ENCODE measurements at regions not wholly inside any gene's neighbourhood (a gene's known extent, or its start where the extent isn't known, plus 50 kb on each side); places are given as distances from the start of the nearest gene placed in this dataset.

DNA sequence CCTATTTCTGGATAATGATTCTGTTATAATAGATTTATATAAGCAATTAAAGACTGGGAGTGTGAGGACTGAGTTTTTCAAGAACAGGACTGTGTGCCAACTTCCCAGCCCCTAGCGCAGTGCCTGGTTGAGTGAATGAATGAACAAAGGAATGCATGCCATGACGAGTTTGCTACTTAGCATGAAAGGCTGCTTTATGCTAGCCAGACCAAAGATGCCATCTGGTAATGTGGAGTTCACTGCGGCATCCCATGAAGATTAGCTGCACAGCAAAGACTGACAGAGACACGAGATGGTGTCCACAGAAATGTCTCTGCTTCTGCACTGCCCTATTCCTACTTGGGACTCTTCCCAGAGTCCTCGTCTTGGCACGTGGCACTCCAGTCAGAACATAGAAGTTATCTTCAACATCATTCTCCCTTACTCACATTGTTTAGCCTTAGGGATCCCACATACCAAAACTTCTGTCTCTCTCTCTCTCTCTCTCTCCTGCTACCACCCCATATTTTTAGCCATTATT is 283.9 kb upstream of the CTNNB1 start:
- TF ChIP-seq, protein P1, sequence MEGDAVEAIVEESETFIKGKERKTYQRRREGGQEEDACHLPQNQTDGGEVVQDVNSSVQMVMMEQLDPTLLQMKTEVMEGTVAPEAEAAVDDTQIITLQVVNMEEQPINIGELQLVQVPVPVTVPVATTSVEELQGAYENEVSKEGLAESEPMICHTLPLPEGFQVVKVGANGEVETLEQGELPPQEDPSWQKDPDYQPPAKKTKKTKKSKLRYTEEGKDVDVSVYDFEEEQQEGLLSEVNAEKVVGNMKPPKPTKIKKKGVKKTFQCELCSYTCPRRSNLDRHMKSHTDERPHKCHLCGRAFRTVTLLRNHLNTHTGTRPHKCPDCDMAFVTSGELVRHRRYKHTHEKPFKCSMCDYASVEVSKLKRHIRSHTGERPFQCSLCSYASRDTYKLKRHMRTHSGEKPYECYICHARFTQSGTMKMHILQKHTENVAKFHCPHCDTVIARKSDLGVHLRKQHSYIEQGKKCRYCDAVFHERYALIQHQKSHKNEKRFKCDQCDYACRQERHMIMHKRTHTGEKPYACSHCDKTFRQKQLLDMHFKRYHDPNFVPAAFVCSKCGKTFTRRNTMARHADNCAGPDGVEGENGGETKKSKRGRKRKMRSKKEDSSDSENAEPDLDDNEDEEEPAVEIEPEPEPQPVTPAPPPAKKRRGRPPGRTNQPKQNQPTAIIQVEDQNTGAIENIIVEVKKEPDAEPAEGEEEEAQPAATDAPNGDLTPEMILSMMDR (conservative IDR thresholded peaks at IDR 0.05), result no peak
- H3K4me1 Mint-ChIP-seq, result no peaks in the 10 kb centered on the region
- no peak overlapping the region for H3K4me3 Mint-ChIP-seq
- H3K9me3 Mint-ChIP-seq, result no peaks in the 10 kb centered on the region
- DNase-seq (ENCODE audit: low read depth, low spot score), result no peak
- H3K36me3 Mint-ChIP-seq (ENCODE audit: low read depth), result no peaks in the 10 kb centered on the region
- no peaks in the 10 kb centered on the region for H3K27me3 Mint-ChIP-seq (ENCODE audit: low read depth)
- no peak overlapping the region for H3K27ac Mint-ChIP-seq (ENCODE audit: unreplicated experiment)

DNA sequence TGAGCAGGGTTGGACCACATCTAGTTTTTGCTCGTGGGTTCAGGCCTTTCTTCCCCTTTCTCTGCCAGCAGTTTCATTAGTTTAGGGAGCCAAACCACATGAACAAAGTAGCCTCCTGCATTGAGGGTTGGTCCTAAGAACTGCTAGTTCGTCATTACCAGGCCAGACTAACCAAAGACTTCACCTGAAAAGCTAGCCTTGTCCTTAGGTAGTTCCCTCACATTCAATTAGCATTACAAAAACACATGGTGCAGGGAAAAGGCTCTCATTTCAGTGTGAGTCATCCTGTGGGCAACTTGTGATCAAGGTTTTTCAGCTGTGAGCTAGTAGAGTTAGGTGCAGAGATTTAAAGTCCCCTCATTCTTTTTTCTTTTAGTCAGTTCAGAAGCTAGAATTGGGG is 279.3 kb upstream of the CTNNB1 start:
- TF ChIP-seq, protein P1 (conservative IDR thresholded peaks at IDR 0.05), result no peak
- H3K4me1 Mint-ChIP-seq, result peaks cover 4% of the 10 kb centered on the region
- no peak for DNase-seq (ENCODE audit: low read depth, low spot score)
- H3K27ac Mint-ChIP-seq (ENCODE audit: unreplicated experiment), result no peak overlapping the region
- peaks cover 2% of the 10 kb centered on the region for H3K9me3 Mint-ChIP-seq
- H3K36me3 Mint-ChIP-seq (ENCODE audit: low read depth), result peaks cover 5% of the 10 kb centered on the region
- H3K27me3 Mint-ChIP-seq (ENCODE audit: low read depth), result no peaks in the 10 kb centered on the region
- H3K4me3 Mint-ChIP-seq, result no peak overlapping the region

DNA sequence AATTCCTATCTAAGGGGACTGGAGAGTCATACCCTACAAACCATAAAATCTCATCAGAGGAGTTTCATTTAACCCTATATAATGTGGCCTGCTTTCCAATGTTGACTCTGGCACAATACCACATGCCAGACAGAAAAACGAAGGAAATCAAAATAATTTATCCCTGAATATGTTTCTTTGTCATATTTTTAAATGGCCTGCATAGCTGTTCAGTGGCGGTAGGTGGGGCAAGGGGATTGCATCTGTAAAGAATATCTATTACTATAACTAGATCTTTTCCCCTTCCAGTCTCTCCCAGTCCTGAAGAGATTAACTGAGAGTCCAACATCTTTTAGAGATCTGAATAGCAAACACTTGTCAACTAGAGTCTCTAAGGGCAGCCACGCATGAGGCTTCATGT is 278.1 kb upstream of the CTNNB1 start:
- no peak for DNase-seq (ENCODE audit: low read depth, low spot score)
- H3K36me3 Mint-ChIP-seq (ENCODE audit: low read depth), result peaks cover 5% of the 10 kb centered on the region
- TF ChIP-seq, protein P1 (conservative IDR thresholded peaks at IDR 0.05), result no peak
- peaks cover 2% of the 10 kb centered on the region for H3K9me3 Mint-ChIP-seq
- H3K4me3 Mint-ChIP-seq, result no peak overlapping the region
- peaks cover 11% of the 10 kb centered on the region for H3K4me1 Mint-ChIP-seq
- H3K27me3 Mint-ChIP-seq (ENCODE audit: low read depth), result no peaks in the 10 kb centered on the region
- H3K27ac Mint-ChIP-seq (ENCODE audit: unreplicated experiment), result no peak overlapping the region

DNA sequence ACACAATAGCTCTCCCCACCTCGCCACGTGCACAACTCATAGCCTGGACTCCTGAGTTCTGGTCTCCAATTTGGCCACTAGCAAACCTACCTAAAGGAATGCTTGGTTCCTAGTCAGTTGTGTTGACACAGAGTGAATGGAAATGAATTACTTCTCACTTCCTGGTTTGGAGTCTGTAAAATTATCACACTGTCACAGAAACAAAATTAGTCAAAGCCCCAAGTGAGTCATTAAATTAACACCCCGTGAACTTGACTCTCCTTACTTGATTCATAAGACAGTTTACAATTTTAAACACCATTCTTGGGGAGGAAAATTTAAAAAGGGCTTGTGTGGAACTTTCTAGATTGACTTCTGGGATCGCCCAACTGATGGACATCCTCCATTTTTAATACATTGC is 276.2 kb upstream of the CTNNB1 start:
- H3K4me3 Mint-ChIP-seq, result no peak overlapping the region
- TF ChIP-seq, protein P1 (conservative IDR thresholded peaks at IDR 0.05), result no peak

DNA sequence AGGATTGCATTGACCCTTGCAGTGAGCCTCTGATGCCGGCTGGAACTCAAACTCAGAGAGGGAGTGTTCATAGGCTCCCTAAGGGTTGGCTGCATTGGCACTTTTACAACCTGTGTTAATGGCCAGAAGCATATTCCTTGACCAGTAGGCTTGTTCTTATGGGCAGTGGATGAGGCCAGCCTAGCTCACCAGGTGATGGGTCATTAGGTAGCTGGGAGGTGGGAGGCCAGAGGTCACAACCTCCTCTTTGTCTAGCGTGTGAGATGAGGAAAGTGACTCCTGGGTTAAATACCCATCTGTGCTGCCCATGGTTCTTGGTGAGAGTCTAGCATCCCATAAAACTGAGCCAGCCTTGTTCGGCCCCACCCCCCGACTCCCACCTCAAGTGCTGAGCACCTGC is 275.7 kb upstream of the CTNNB1 start:
- H3K4me1 Mint-ChIP-seq, result peaks cover 13% of the 10 kb centered on the region
- peaks cover 5% of the 10 kb centered on the region for H3K36me3 Mint-ChIP-seq (ENCODE audit: low read depth)
- H3K27ac Mint-ChIP-seq (ENCODE audit: unreplicated experiment), result no peak overlapping the region
- TF ChIP-seq, protein P1 (conservative IDR thresholded peaks at IDR 0.05), result no peak
- H3K9me3 Mint-ChIP-seq, result peaks cover 2% of the 10 kb centered on the region
- H3K27me3 Mint-ChIP-seq (ENCODE audit: low read depth), result no peaks in the 10 kb centered on the region
- no peak overlapping the region for H3K4me3 Mint-ChIP-seq
- no peak for DNase-seq (ENCODE audit: low read depth, low spot score)

More for the DNA sequence above, 276.2 kb upstream of the CTNNB1 start:
- peaks cover 5% of the 10 kb centered on the region for H3K36me3 Mint-ChIP-seq (ENCODE audit: low read depth)
- no peak overlapping the region for H3K27ac Mint-ChIP-seq (ENCODE audit: unreplicated experiment)
- DNase-seq (ENCODE audit: low read depth, low spot score), result no peak
- peaks cover 13% of the 10 kb centered on the region for H3K4me1 Mint-ChIP-seq
- peaks cover 2% of the 10 kb centered on the region for H3K9me3 Mint-ChIP-seq
- no peaks in the 10 kb centered on the region for H3K27me3 Mint-ChIP-seq (ENCODE audit: low read depth)

Measured in neural crest cell (in vitro differentiated cells).